Stimulated activated memory B cell treated with anti-CD40 and anti-IgM and Interleukin-4, amounts not matched to agents 10 μg/mL and 1 μg/mL and 100 μg/mL, for 72 hours (primary cell): ENCODE measurements at regions not wholly inside any gene's neighbourhood (a gene's known extent, or its start where the extent isn't known, plus 50 kb on each side); places are given as distances from the start of the nearest gene placed in this dataset.

Source experiments
- ATAC-seq: fragments of 150-1000 bp; cut with Tn5 transposase; 2 replicates; pipeline ENCODE4 v1.10.0; 2021
- H3K27ac Mint-ChIP-seq: one replicate; pipeline ENCODE4 v1.8.0; 2022; ENCODE audit warnings: mild to moderate bottlenecking, mixed read lengths
- H3K27me3 Mint-ChIP-seq: one replicate; pipeline ENCODE4 v1.8.0; 2022; ENCODE audit warnings: mixed read lengths
- H3K36me3 Mint-ChIP-seq: one replicate; pipeline ENCODE4 v1.8.0; 2022; ENCODE audit warnings: mixed read lengths
- H3K4me1 Mint-ChIP-seq: one replicate; pipeline ENCODE4 v1.8.0; 2022; ENCODE audit warnings: mixed read lengths
- H3K4me3 Mint-ChIP-seq: one replicate; pipeline ENCODE4 v1.8.0; 2022; ENCODE audit warnings: mild to moderate bottlenecking, moderate library complexity, mixed read lengths
- H3K9me3 Mint-ChIP-seq: one replicate; pipeline ENCODE4 v1.8.0; 2022; ENCODE audit warnings: mixed read lengths

DNA sequence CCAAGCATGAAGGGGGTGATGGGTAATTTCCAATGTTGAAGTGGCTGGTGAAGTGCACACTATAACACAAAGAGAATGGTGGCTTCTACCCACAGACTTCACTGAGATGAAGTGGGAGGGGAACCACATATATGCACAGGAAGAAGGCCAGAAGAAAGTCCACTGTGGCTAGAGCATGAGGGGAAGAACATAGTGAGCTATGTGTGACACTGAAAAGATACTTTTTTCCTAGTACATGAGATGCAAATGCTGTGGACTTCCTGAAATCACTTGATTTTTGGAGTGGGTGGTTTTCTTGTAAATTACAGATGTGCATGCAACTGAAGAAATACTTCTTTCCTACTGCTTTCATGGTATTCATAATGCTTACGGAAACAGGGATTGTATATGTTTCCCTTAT is 115.6 kb upstream of the PHYHIPL start:
- no peak for ATAC-seq
- Mint-ChIP-seq H3K9me3 (no peaks in the 10 kb centered on the region), H3K36me3 (no peaks in the 10 kb centered on the region), H3K27ac (no peak overlapping the region), H3K27me3 (no peaks in the 10 kb centered on the region), H3K4me1 (no peaks in the 10 kb centered on the region), H3K4me3 (no peak overlapping the region)

- no peak overlapping the region for H3K27ac Mint-ChIP-seq
- H3K9me3 Mint-ChIP-seq = peaks cover 4% of the 10 kb centered on the region
- H3K4me1 Mint-ChIP-seq = no peaks in the 10 kb centered on the region
- H3K27me3 Mint-ChIP-seq = no peaks in the 10 kb centered on the region
- no peaks in the 10 kb centered on the region for H3K36me3 Mint-ChIP-seq
- no peak overlapping the region for H3K4me3 Mint-ChIP-seq
- ATAC-seq = no peak
Measured at GRCh38 chr10:59063491-59063890, 113.0 kb upstream of the PHYHIPL start.

- peaks cover 4% of the 10 kb centered on the region for H3K9me3 Mint-ChIP-seq
- H3K27me3 Mint-ChIP-seq = no peaks in the 10 kb centered on the region
- no peak for ATAC-seq
- H3K27ac Mint-ChIP-seq = no peak overlapping the region
- no peaks in the 10 kb centered on the region for H3K4me1 Mint-ChIP-seq
- H3K36me3 Mint-ChIP-seq = no peaks in the 10 kb centered on the region
- H3K4me3 Mint-ChIP-seq = no peak overlapping the region
Measured at GRCh38 chr10:59064080-59064692, 112.3 kb upstream of the PHYHIPL start.

- Mint-ChIP-seq H3K4me3 (no peak overlapping the region), H3K27ac (no peak overlapping the region), H3K36me3 (no peaks in the 10 kb centered on the region), H3K27me3 (no peaks in the 10 kb centered on the region), H3K4me1 (no peaks in the 10 kb centered on the region), H3K9me3 (peaks cover 4% of the 10 kb centered on the region)
- ATAC-seq = no peak
Measured at GRCh38 chr10:59064759-59065539, 111.5 kb upstream of the PHYHIPL start.

DNA sequence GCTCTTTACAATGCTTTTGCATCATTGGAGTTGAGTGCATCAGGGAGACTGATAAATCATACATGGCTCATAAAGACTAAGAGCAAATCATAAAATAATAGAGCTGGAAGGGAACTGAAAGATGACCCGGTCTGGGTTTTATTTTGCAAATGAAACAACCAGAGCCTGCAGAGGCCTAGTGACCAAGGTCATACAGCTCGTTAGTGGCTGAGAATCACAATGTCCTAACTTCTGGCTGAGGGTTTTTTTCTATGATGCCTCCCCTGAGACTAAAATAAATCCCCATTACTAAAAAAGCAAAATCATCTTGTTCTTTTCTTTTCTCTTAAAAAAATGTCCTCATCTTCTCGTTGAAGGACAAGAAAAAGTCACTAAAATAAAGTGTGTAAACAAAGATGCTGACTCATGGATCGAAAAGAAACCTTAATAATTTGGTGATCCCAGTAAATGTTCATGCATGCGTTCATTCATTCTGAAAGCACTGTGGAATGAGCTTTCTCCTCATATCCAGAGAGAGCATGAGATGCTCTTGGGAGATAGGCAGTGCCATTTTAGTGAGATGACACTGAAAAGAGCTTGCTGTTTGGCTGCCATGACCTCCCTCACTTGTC is 107.8 kb upstream of the PHYHIPL start:
- Mint-ChIP-seq H3K4me1 (no peaks in the 10 kb centered on the region), H3K4me3 (no peak overlapping the region), H3K27ac (no peak overlapping the region), H3K9me3 (peaks cover 4% of the 10 kb centered on the region), H3K36me3 (no peaks in the 10 kb centered on the region), H3K27me3 (no peaks in the 10 kb centered on the region)
- ATAC-seq = no peak

DNA sequence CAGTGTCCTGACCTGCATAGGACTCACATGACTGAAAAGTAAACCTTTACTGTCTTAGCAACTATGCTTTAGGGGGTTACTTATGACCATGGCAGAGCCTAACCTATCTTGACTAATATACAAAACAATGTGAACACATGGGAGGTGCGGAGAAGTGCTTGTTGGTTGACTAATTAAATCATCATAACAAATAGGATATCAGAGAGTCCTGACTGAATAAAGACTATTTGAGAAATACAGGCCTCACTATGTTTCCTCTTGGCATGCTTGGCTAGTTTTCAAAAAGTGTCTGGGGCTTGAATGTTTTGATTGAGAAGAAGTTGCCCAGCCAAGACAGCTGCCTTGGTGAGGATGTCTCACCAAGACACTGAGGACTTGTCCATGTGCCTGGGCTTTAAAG is 104.4 kb upstream of the PHYHIPL start:
- Mint-ChIP-seq H3K27ac (no peak overlapping the region), H3K36me3 (no peaks in the 10 kb centered on the region), H3K4me1 (no peaks in the 10 kb centered on the region), H3K9me3 (no peaks in the 10 kb centered on the region), H3K27me3 (no peaks in the 10 kb centered on the region), H3K4me3 (no peak overlapping the region)
- ATAC-seq = no peak

- H3K4me1 Mint-ChIP-seq = no peaks in the 10 kb centered on the region
- H3K36me3 Mint-ChIP-seq = no peaks in the 10 kb centered on the region
- no peak overlapping the region for H3K27ac Mint-ChIP-seq
- no peaks in the 10 kb centered on the region for H3K27me3 Mint-ChIP-seq
- ATAC-seq = no peak
- H3K9me3 Mint-ChIP-seq = no peaks in the 10 kb centered on the region
- H3K4me3 Mint-ChIP-seq = no peak overlapping the region
Measured at GRCh38 chr10:59073456-59074053, 102.9 kb upstream of the PHYHIPL start.

DNA sequence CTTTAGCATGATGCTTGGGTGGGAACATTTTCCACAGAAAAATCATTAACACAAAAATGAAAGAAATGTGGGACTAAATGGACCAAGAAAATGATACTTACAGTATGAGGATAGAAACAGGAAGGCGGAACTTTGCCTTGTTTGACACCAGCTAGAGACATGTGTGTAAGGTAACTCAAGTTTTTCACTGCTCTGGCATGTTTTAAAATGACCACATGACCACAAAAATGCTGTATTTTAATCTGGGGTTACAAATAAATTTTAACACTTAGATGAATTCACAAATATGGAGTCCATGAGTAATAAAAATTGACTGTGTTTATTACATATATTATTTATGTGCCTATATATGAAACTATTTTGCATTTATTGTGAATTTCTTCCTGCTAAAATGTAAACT is 100.9 kb upstream of the PHYHIPL start:
- no peaks in the 10 kb centered on the region for H3K36me3 Mint-ChIP-seq
- H3K27ac Mint-ChIP-seq = no peak overlapping the region
- H3K27me3 Mint-ChIP-seq = no peaks in the 10 kb centered on the region
- no peaks in the 10 kb centered on the region for H3K9me3 Mint-ChIP-seq
- H3K4me3 Mint-ChIP-seq = no peak overlapping the region
- no peaks in the 10 kb centered on the region for H3K4me1 Mint-ChIP-seq
- ATAC-seq = no peak

DNA sequence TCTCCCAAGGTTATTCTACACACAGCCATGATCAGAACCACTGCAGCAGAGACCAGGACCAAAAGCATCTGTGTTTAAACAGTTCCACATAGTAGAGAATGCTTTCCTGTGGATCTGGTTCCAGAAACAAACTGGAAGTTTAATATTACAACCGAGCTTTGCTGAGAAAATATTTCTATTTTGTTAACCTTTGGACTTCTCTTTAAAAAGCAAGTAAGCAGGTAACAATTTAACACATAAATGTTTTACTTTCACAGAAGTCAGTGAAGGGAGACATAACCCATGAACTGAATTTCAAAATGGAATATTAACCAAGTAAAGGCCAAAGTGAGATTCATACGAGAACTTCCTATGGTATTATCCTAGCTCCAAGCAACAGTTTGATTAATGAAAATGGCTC is 98.6 kb upstream of the PHYHIPL start:
- H3K27ac Mint-ChIP-seq = no peak overlapping the region
- ATAC-seq = no peak
- no peaks in the 10 kb centered on the region for H3K27me3 Mint-ChIP-seq
- H3K4me1 Mint-ChIP-seq = no peaks in the 10 kb centered on the region
- H3K9me3 Mint-ChIP-seq = no peaks in the 10 kb centered on the region
- no peaks in the 10 kb centered on the region for H3K36me3 Mint-ChIP-seq
- no peak overlapping the region for H3K4me3 Mint-ChIP-seq

DNA sequence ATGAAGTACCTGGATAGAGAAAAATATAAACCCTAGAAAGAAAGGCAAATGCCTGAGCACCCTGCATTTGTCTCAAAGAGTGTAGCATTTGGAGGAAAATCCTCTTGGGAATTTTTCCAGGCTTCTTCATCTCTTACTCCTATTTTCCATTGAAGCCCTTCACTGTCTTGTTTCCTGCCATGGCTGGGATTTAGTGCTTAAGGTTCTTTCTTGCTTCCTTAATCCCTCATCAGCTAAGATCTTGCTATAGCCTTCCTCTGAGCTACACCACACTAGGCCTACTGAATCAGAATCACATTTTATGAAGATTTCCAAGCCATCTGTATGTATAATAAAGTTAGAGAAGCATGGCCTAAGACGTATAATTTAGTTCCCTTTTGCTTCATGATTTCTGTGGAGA is 97.5 kb upstream of the PHYHIPL start:
- H3K36me3 Mint-ChIP-seq = no peaks in the 10 kb centered on the region
- no peaks in the 10 kb centered on the region for H3K27me3 Mint-ChIP-seq
- ATAC-seq = no peak
- H3K4me3 Mint-ChIP-seq = no peak overlapping the region
- H3K4me1 Mint-ChIP-seq = no peaks in the 10 kb centered on the region
- H3K27ac Mint-ChIP-seq = no peak overlapping the region
- H3K9me3 Mint-ChIP-seq = no peaks in the 10 kb centered on the region

- H3K36me3 Mint-ChIP-seq = no peaks in the 10 kb centered on the region
- H3K9me3 Mint-ChIP-seq = no peaks in the 10 kb centered on the region
- H3K27ac Mint-ChIP-seq = no peak overlapping the region
- ATAC-seq = no peak
- no peaks in the 10 kb centered on the region for H3K27me3 Mint-ChIP-seq
- H3K4me3 Mint-ChIP-seq = no peak overlapping the region
- no peaks in the 10 kb centered on the region for H3K4me1 Mint-ChIP-seq
Measured at GRCh38 chr10:59079386-59080226, 96.8 kb upstream of the PHYHIPL start.

DNA sequence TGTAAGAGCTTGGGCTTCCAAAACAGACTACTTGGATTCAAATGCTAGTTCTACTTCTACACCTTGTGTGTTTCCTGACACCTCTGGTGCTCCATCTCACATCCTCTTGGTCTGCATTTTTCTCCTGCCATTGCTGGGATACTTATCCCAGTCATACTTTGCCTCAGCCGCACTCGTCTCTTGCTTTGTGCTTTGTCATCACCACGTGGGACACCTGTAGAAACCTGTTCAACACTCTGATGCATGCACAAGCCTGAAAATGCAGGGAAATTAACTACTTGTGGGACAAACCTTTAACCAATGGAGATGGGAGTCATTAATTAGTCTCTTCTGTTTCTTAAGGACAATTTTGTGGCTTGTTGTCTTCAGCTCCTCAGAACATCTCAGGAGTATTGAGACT is 94.2 kb upstream of the PHYHIPL start:
- Mint-ChIP-seq H3K27ac (no peak overlapping the region), H3K27me3 (no peaks in the 10 kb centered on the region), H3K4me1 (no peaks in the 10 kb centered on the region), H3K9me3 (no peaks in the 10 kb centered on the region), H3K4me3 (no peak overlapping the region), H3K36me3 (no peaks in the 10 kb centered on the region)
- no peak for ATAC-seq

GRCh38 chr10:59085054-59085453 is 91.4 kb upstream of the PHYHIPL start:
- peaks cover 4% of the 10 kb centered on the region for H3K9me3 Mint-ChIP-seq
- no peaks in the 10 kb centered on the region for H3K27me3 Mint-ChIP-seq
- no peak overlapping the region for H3K27ac Mint-ChIP-seq
- no peaks in the 10 kb centered on the region for H3K36me3 Mint-ChIP-seq
- no peaks in the 10 kb centered on the region for H3K4me1 Mint-ChIP-seq
- ATAC-seq = no peak
- no peak overlapping the region for H3K4me3 Mint-ChIP-seq

DNA sequence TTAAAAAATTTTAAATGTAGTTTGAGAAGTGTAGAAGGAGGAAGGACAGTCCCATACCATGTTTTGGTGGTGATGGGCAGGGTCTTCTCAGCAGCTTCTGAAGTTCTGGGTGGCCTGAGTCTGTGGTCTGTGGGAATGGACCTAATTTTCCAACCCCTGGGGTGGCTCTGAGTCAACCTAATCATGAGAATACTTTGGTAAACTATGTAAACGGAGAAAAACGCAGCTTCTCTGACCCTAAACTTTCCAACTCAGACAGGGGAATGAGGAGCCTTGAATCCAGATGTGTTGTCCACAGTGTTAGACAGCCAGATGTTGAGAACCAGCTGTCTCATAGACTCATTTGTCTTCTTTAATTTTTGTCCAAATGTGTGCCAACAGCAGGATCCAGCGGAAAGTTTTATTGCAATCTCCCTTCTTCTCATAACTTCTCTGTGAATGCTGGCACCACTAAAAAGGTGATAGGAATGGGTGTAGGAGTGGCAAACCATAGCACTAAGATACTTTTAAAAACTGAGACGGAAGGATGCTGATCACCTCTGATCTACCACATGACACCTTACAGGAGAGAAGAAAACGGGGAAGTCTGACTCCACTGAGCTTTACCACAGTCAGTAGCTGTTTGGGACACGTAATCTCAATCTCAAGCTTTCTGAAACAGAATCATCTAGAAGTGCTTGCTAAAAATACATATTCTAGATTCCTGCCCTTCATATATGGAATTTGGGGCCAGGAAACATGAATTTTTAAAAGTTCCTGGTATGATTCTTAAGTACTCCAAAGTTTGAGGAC is 90.5 kb upstream of the PHYHIPL start:
- Mint-ChIP-seq H3K27me3 (no peaks in the 10 kb centered on the region), H3K9me3 (peaks cover 4% of the 10 kb centered on the region), H3K36me3 (no peaks in the 10 kb centered on the region), H3K4me1 (no peaks in the 10 kb centered on the region), H3K27ac (no peak overlapping the region), H3K4me3 (no peak overlapping the region)
- no peak for ATAC-seq
